Tibial nerve (tissue), 4 donors: ENCODE measurements at regions not wholly inside any gene's neighbourhood (a gene's known extent, or its start where the extent isn't known, plus 50 kb on each side); places are given as distances from the start of the nearest gene placed in this dataset.

Experiments
- DNase-seq, 2 donors: peaks; one replicate each; pipeline ENCODE4 v3.0.0-alpha.2; 2019; ENCODE audit warnings: low spot score in 2 of 2
- H3K27ac ChIP-seq, 4 donors: fragments of 200-600 bp; sonication (generic) in 3 of 4; one replicate each; pipeline ENCODE4 v1.5.1; 2017 to 2019; ENCODE audit warnings: mild to moderate bottlenecking in 1 of 4
- H3K27me3 ChIP-seq, 2 donors: fragments of 200-600 bp; sonication (generic) in 1 of 2; one replicate each; pipeline versions ENCODE4 v1.5.1 to v1.6.0; 2017 to 2019
- H3K36me3 ChIP-seq, 3 donors: fragments of 200-600 bp; sonication (generic); one replicate each; pipeline ENCODE4 v1.5.1; 2018 to 2019
- H3K4me1 ChIP-seq, 4 donors: fragments of 200-600 bp; sonication (generic) in 3 of 4; one replicate each; pipeline ENCODE4 v1.5.1; 2017 to 2019
- H3K4me3 ChIP-seq, 4 donors: fragments of 200-600 bp; sonication (generic) in 3 of 4; one replicate each; pipeline ENCODE4 v1.5.1; 2017 to 2019; ENCODE audit warnings: mild to moderate bottlenecking in 1 of 4, moderate library complexity in 1 of 4
- H3K9me3 ChIP-seq, 4 donors: fragments of 200-600 bp; sonication (generic) in 3 of 4; one replicate each; pipeline ENCODE4 v1.5.1; 2017 to 2019
- EP300 ChIP-seq, 2 donors: sonication (generic); formaldehyde crosslinking; IDR thresholded peaks; one replicate each; pipeline ENCODE4 v1.6.1; 2017; ENCODE audit warnings: antibody characterized with exemption in 2 of 2, mild to moderate bottlenecking in 1 of 2
- POLR2A ChIP-seq, 2 donors: fragments of 450-650 bp; IDR thresholded peaks; one replicate each; pipeline ENCODE4 v1.6.1; 2017; ENCODE audit warnings: antibody characterized with exemption in 2 of 2, mild to moderate bottlenecking in 2 of 2, moderate library complexity in 2 of 2
- WGBS, 2 donors: methylation state at CpG; one replicate each; pipeline ENCODE4 v1.1.5; 2018; 5-methylcytosine and 5-hydroxymethylcytosine counted together
- TF ChIP-seq, protein P1 (sequence below), 5 experiments: fragments of 200-600 bp in 3 of 5; fragments of 450-650 bp in 2 of 5; sonication (generic) in 3 of 5; IDR thresholded peaks; one replicate each; pipeline ENCODE4 v1.5.1; 2016 to 2019; ENCODE audit warnings: antibody characterized with exemption in 5 of 5, mild to moderate bottlenecking in 3 of 5, moderate library complexity in 2 of 5

DNA sequence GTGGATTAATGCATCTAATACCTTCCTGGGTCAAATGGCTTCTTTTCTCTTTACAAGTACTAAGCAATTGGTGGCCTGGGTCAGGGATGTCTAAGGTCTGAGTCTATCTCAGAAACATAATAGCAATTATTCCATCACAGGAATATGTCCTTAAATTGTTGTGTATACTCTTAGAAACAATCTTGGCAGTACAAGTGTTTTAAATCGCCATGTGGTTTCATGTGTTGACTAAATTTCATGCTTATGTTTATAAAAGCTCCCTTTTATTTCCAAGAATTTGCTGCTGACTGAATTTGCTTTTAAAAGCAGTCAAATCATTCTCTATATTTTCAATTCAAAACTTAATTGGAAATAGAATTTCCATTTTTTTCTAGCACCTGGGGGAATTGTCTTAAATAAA is 125.3 kb upstream of the PACRGL start:
- H3K4me3 ChIP-seq = no peak overlapping the region
- no peaks in the 10 kb centered on the region for H3K36me3 ChIP-seq
- no peaks in the 10 kb centered on the region for H3K4me1 ChIP-seq
- no peak overlapping the region for H3K27ac ChIP-seq
- H3K27me3 ChIP-seq = no peaks in the 10 kb centered on the region
- WGBS, 2 donors = 26 to 34% methylated on average over 1 of the region's 1 CpG
- TF ChIP-seq, protein P1, sequence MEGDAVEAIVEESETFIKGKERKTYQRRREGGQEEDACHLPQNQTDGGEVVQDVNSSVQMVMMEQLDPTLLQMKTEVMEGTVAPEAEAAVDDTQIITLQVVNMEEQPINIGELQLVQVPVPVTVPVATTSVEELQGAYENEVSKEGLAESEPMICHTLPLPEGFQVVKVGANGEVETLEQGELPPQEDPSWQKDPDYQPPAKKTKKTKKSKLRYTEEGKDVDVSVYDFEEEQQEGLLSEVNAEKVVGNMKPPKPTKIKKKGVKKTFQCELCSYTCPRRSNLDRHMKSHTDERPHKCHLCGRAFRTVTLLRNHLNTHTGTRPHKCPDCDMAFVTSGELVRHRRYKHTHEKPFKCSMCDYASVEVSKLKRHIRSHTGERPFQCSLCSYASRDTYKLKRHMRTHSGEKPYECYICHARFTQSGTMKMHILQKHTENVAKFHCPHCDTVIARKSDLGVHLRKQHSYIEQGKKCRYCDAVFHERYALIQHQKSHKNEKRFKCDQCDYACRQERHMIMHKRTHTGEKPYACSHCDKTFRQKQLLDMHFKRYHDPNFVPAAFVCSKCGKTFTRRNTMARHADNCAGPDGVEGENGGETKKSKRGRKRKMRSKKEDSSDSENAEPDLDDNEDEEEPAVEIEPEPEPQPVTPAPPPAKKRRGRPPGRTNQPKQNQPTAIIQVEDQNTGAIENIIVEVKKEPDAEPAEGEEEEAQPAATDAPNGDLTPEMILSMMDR (IDR thresholded peaks at IDR 0.05) = no peak
- TF ChIP-seq EP300 (IDR thresholded peaks at IDR 0.05) = no peak
- TF ChIP-seq POLR2A (IDR thresholded peaks at IDR 0.05) = no peak
- DNase-seq = no peak
- H3K9me3 ChIP-seq = no peaks in the 10 kb centered on the region

DNA sequence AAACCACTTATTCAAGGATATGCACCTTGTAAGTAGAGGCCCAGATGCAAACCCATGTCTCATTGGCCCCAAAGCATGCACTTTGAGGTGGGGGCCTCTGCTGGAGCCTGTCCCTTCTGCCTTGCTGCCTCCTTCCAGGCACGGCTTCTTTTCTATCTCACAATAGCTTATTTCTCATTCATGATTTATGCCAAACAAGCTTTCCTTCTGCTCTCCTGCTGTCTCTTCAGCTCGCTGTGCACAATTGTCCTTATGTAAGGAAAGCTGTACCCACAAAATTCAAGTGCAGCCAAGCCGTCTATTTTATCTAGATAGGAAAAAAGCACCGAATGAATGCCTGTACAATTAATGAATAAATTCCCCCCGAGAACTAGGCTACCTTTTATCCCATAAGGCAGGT is 124.8 kb upstream of the PACRGL start:
- H3K9me3 ChIP-seq = no peaks in the 10 kb centered on the region
- TF ChIP-seq EP300 (IDR thresholded peaks at IDR 0.05) = no peak
- TF ChIP-seq, protein P1 (IDR thresholded peaks at IDR 0.05) = no peak
- TF ChIP-seq POLR2A (IDR thresholded peaks at IDR 0.05) = no peak
- 59 to 61% methylated on average over 5 of the region's 5 CpGs for WGBS, 2 donors
- H3K27me3 ChIP-seq = no peaks in the 10 kb centered on the region
- no peaks in the 10 kb centered on the region for H3K36me3 ChIP-seq
- no peaks in the 10 kb centered on the region for H3K4me1 ChIP-seq
- H3K27ac ChIP-seq = no peak overlapping the region
- DNase-seq = no peak
- no peak overlapping the region for H3K4me3 ChIP-seq

DNA sequence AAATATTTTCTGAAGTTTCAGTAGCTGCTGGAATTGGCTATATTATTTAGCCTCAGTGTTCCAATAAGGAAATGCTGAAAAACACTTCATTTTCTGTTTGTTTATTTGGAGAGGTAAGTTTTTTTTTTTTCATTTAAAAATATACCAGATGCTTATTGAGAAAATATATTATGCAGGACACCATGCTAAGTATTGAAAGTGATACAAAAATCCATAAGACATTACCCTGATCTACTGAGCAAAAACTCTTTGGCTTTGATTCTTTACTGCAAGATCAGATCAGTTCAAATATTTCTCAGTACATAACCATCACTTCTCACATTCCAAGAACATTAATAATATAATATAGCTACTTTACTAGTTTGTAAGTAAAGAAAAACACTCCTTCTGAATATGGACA is 123.4 kb upstream of the PACRGL start:
- TF ChIP-seq, protein P1 (IDR thresholded peaks at IDR 0.05) = no peak
- TF ChIP-seq POLR2A (IDR thresholded peaks at IDR 0.05) (no peak), EP300 (IDR thresholded peaks at IDR 0.05) (no peak)
- peaks cover 0 to 4% (median 0%) of the 10 kb centered on the region in 3 donors for H3K36me3 ChIP-seq
- no peaks in the 10 kb centered on the region for H3K4me1 ChIP-seq
- no peaks in the 10 kb centered on the region for H3K27me3 ChIP-seq
- H3K27ac ChIP-seq = no peak overlapping the region
- no peak overlapping the region for H3K4me3 ChIP-seq
- DNase-seq = no peak
- no peaks in the 10 kb centered on the region for H3K9me3 ChIP-seq

DNA sequence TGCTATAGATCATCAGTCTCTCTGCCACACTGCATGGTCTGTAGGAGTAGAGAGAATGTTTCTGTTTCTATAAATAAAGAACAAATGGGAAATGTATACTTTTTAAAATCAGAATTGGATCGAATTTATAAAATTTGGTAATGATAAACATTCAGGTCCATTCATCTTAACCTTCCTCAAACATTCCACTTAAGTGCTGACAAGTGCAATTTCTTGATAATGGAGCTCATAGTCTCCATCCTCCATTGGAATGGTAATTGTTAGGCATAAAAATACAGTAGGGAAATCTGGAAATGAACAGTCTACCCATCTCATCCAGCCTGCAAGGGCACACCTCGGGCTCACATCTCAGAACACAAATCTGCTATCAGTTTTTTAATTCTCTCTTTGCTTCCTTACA is 122.6 kb upstream of the PACRGL start:
- no peak overlapping the region for H3K27ac ChIP-seq
- H3K4me3 ChIP-seq = no peak overlapping the region
- no peak for TF ChIP-seq EP300 (IDR thresholded peaks at IDR 0.05)
- peaks cover 0 to 8% (median 0%) of the 10 kb centered on the region in 3 donors for H3K36me3 ChIP-seq
- H3K27me3 ChIP-seq = no peaks in the 10 kb centered on the region
- no peaks in the 10 kb centered on the region for H3K9me3 ChIP-seq
- DNase-seq = no peak
- WGBS, 2 donors = 79 to 82% methylated on average over 2 of the region's 2 CpGs
- H3K4me1 ChIP-seq = no peaks in the 10 kb centered on the region

DNA sequence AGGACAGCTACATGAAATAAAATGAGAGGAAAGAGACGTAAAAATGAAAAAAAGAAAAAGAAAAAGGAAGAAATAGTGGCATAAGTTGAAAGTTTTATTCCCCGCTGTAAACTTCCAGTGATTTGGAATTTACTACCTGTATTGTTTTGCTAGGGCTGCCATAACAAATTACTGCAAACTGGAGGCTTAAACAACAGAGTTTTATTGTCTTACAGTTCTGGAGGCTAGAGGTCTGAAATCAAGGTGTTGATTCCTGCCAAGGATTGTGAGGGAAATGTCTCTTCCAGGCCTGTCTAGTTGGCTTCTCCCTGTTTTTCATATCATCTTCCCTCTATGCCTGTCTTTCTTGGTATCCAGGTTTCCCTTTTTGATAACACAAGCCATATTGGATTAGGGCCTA is 119.4 kb upstream of the PACRGL start:
- 82 to 93% methylated on average over 2 of the region's 2 CpGs for WGBS, 2 donors
- TF ChIP-seq EP300 (IDR thresholded peaks at IDR 0.05) (no peak), POLR2A (IDR thresholded peaks at IDR 0.05) (no peak)
- TF ChIP-seq, protein P1 (IDR thresholded peaks at IDR 0.05) = no peak

DNA sequence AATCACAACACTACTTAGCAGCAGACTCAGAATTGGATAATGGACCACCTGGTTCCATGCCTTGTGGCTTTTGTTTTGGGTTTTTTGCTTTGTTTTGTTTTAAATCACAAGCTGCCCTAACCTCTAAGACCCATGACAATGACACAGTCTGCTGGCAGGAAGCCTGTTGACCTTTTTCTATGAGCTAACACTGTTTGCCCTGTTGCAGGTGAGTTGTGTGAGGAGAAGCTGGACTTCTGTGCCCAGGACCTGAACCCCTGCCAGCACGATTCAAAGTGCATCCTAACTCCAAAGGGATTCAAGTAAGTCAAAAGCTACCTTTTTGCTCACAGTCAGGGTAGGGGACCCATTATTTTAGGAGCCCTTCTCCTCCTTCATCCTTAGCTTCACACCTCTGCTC is 110.8 kb upstream of the PACRGL start:
- DNase-seq = no peak
- no peaks in the 10 kb centered on the region for H3K36me3 ChIP-seq
- no peak overlapping the region for H3K27ac ChIP-seq
- TF ChIP-seq EP300 (IDR thresholded peaks at IDR 0.05) = no peak
- TF ChIP-seq, protein P1 (IDR thresholded peaks at IDR 0.05) = no peak
- no peak for TF ChIP-seq POLR2A (IDR thresholded peaks at IDR 0.05)
- no peaks in the 10 kb centered on the region for H3K4me1 ChIP-seq
- no peaks in the 10 kb centered on the region for H3K9me3 ChIP-seq
- 92 to 100% methylated on average over 1 of the region's 1 CpG for WGBS, 2 donors
- no peak overlapping the region for H3K4me3 ChIP-seq
- H3K27me3 ChIP-seq = no peaks in the 10 kb centered on the region

More for the DNA sequence above, 119.4 kb upstream of the PACRGL start:
- Histone ChIP-seq H3K4me3 (no peak overlapping the region), H3K9me3 (no peaks in the 10 kb centered on the region), H3K27ac (no peak overlapping the region), H3K27me3 (no peaks in the 10 kb centered on the region), H3K4me1 (no peaks in the 10 kb centered on the region), H3K36me3 (peaks cover 0 to 18% (median 0%) of the 10 kb centered on the region in 3 donors)
- no peak for DNase-seq
